ENCODE measurements at regions not wholly inside any gene's neighbourhood (a gene's known extent, or its start where the extent isn't known, plus 50 kb on each side); places are given as distances from the start of the nearest gene placed in this dataset.

DNA sequence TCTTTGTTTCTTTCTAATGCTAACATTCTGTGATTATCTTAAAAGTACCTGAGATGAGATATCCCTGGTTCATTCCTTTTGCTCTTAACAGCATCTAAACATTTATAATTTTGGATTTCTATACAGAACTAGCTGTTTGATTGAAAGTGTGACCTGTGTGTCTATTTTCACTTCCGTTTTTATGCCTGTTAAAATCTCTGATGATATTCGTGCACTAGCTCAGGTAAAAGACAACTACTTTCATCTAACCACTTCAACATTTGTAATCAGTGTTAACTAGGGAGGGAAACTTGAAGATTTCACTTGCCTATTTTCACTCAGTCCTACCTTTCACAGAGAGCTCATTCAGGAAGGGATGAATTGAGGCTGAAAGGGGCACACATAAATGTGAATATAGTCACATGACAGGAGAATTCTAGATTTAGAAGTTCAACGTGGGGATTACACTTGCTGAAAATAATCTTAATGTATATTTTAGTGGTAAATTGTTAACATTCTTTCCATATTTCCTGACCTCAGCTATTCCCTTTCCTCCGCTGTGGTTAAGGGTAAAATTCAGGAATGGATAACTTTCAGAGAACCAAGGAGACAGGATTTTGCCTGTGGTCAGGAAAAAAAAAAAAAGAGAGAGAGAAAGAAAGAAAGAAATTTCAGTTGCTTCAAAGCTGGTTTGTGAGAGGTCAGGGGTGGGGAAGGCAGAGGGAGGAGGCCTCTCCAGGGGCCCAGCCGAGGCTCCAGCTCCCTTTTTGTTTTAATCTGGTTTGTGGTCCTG, 159.8 kb upstream of the TSC22D2 start:
- no peak overlapping the region for H3K4me3 ChIP-seq
- intact Hi-C loops (cut with DNase I) = no loop called here
- peak overlapping the region; percentile 49 to 65 (median 54) for H3K27ac ChIP-seq (replicated peaks in 1 of 4)
- no peaks in the 10 kb centered on the region for H3K27me3 ChIP-seq
- 48% methylated on average over 5 of the region's 5 CpGs for WGBS
- H3K9me3 ChIP-seq = no peaks in the 10 kb centered on the region
- DNase-seq (ENCODE audit: extremely low spot score) = no peak
- H3K4me1 ChIP-seq = peaks cover 14 to 55% (median 49%) of the 10 kb centered on the region in 4 donors
- no peaks in the 10 kb centered on the region for H3K36me3 ChIP-seq
- TF ChIP-seq POLR2A (IDR thresholded peaks at IDR 0.05; ENCODE audit: low read depth) = no peak

DNA sequence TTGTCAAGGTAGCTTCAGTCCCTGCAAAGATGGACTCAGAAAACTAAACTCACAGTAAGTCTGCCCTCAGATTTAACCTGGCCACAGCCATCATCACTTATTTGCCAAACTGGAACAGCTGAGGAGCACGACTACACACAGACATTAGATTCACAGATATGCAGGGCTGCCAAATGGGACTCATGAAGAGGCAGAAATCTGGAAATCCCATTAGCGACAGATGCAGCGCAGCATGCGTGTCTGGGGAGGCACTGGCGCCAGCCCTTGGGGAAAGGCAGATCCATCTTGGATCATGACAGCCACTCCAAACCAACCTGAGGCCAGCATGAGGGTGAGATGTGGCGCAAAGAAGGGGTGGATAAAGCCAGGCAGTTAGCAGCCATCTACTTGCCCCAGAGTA, 160.7 kb upstream of the TSC22D2 start:
- no peaks in the 10 kb centered on the region for H3K27me3 ChIP-seq
- no peak for DNase-seq (ENCODE audit: extremely low spot score)
- 97% methylated on average over 6 of the region's 6 CpGs for WGBS
- H3K9me3 ChIP-seq = no peaks in the 10 kb centered on the region
- intact Hi-C loops (cut with DNase I) = no loop called here
- H3K4me1 ChIP-seq = peaks cover 13 to 51% (median 45%) of the 10 kb centered on the region in 4 donors
- no peaks in the 10 kb centered on the region for H3K36me3 ChIP-seq
- no peak overlapping the region for H3K4me3 ChIP-seq
- TF ChIP-seq POLR2AphosphoS5 (IDR thresholded peaks at IDR 0.05) (no peak), POLR2A (IDR thresholded peaks at IDR 0.05; ENCODE audit: low read depth) (no peak), EP300 (IDR thresholded peaks at IDR 0.05) (no peak)
- TF ChIP-seq, protein P1, sequence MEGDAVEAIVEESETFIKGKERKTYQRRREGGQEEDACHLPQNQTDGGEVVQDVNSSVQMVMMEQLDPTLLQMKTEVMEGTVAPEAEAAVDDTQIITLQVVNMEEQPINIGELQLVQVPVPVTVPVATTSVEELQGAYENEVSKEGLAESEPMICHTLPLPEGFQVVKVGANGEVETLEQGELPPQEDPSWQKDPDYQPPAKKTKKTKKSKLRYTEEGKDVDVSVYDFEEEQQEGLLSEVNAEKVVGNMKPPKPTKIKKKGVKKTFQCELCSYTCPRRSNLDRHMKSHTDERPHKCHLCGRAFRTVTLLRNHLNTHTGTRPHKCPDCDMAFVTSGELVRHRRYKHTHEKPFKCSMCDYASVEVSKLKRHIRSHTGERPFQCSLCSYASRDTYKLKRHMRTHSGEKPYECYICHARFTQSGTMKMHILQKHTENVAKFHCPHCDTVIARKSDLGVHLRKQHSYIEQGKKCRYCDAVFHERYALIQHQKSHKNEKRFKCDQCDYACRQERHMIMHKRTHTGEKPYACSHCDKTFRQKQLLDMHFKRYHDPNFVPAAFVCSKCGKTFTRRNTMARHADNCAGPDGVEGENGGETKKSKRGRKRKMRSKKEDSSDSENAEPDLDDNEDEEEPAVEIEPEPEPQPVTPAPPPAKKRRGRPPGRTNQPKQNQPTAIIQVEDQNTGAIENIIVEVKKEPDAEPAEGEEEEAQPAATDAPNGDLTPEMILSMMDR (IDR thresholded peaks at IDR 0.05) = no peak
- H3K27ac ChIP-seq (replicated peaks in 1 of 4) = no peak overlapping the region

- no peak overlapping the region for H3K27ac ChIP-seq (replicated peaks in 1 of 4)
- peaks cover 1 to 39% (median 33%) of the 10 kb centered on the region in 4 donors for H3K4me1 ChIP-seq
- no peak for TF ChIP-seq EP300 (IDR thresholded peaks at IDR 0.05)
- TF ChIP-seq POLR2A (IDR thresholded peaks at IDR 0.05; ENCODE audit: low read depth) = no peak
- TF ChIP-seq, protein P1 (IDR thresholded peaks at IDR 0.05) = no peak
- no peak for TF ChIP-seq POLR2AphosphoS5 (IDR thresholded peaks at IDR 0.05)
- no peaks in the 10 kb centered on the region for H3K9me3 ChIP-seq
- intact Hi-C loops (cut with DNase I) = no loop called here
- 90% methylated on average over 3 of the region's 3 CpGs for WGBS
- no peaks in the 10 kb centered on the region for H3K36me3 ChIP-seq
- no peaks in the 10 kb centered on the region for H3K27me3 ChIP-seq
- no peak overlapping the region for H3K4me3 ChIP-seq
- no peak for DNase-seq (ENCODE audit: extremely low spot score)
Measured at GRCh38 chr3:150243466-150243865, 164.6 kb upstream of the TSC22D2 start.

- no peak for DNase-seq (ENCODE audit: extremely low spot score)
- intact Hi-C loops (cut with DNase I) = no loop called here
- no peaks in the 10 kb centered on the region for H3K9me3 ChIP-seq
- no peaks in the 10 kb centered on the region for H3K36me3 ChIP-seq
- TF ChIP-seq POLR2AphosphoS5 (IDR thresholded peaks at IDR 0.05) (no peak), EP300 (IDR thresholded peaks at IDR 0.05) (no peak), POLR2A (IDR thresholded peaks at IDR 0.05; ENCODE audit: low read depth) (no peak)
- TF ChIP-seq, protein P1 (IDR thresholded peaks at IDR 0.05) = no peak
- H3K4me3 ChIP-seq = no peak overlapping the region
- H3K27me3 ChIP-seq = no peaks in the 10 kb centered on the region
- WGBS = 77% methylated on average over 3 of the region's 3 CpGs
- H3K27ac ChIP-seq (replicated peaks in 1 of 4) = peak overlapping the region in 3 of 4 donors; percentile 17 to 35 (median 31)
- H3K4me1 ChIP-seq = peaks cover 12 to 44% (median 38%) of the 10 kb centered on the region in 4 donors
Measured at GRCh38 chr3:150242220-150242936, 165.7 kb upstream of the TSC22D2 start.

- TF ChIP-seq POLR2AphosphoS5 (IDR thresholded peaks at IDR 0.05) = no peak
- TF ChIP-seq EP300 (IDR thresholded peaks at IDR 0.05) = no peak
- Histone ChIP-seq H3K4me3 (no peak overlapping the region), H3K36me3 (no peaks in the 10 kb centered on the region), H3K9me3 (no peaks in the 10 kb centered on the region), H3K4me1 (peaks cover 23 to 59% (median 53%) of the 10 kb centered on the region in 4 donors), H3K27ac (replicated peaks in 1 of 4) (peak overlapping the region in 1 of 4 donors; percentile 1), H3K27me3 (no peaks in the 10 kb centered on the region)
- intact Hi-C loops (cut with DNase I) = no loop called here
- WGBS = 81% methylated on average over 2 of the region's 2 CpGs
- DNase-seq (ENCODE audit: extremely low spot score) = no peak
Measured at GRCh38 chr3:150240891-150241290, 167.2 kb upstream of the TSC22D2 start.
